Heart left ventricle (tissue), 13 donors: ENCODE measurements at regions not wholly inside any gene's neighbourhood (a gene's known extent, or its start where the extent isn't known, plus 50 kb on each side); places are given as distances from the start of the nearest gene placed in this dataset.

Experiments used
- CTCF ChIP-seq, 12 donors: fragments of 200-600 bp; sonication (generic) in 4 of 12; IDR thresholded peaks; one replicate each; pipeline versions ENCODE4 v1.5.0 to v1.8.0; 2018 to 2022; ENCODE audit warnings: antibody characterized with exemption in 12 of 12, mild to moderate bottlenecking in 5 of 12
- POLR2A ChIP-seq, 2 donors: fragments of 450-650 bp; IDR thresholded peaks; one replicate each; pipeline ENCODE4 v1.6.1; 2017; ENCODE audit warnings: antibody characterized with exemption in 2 of 2, mild to moderate bottlenecking in 2 of 2, moderate library complexity in 2 of 2
- donor health status: ischemic (EF 13 %, LVEDD 7.1; RV severe dilation, severe dysfunction).
- donor health status: DM: no; HTN: yes; CAD: no.
- donor health status: DM: no; HTN: no; CAD: no.
- donor health status: ischemic (EF 25% LVEDD 6.9; RV normal size, moderate dysfunction).
- donor health status: ischemic (EF 25% LVEDD 5.7; RV mildly dilated, moderate dysfunction).
- donor health status: ischemic (EF 35%, LVEDD 5.7; RV mildly dilated, moderate dysfunction).
- donor health status: nonischemic (EF 11% LVEDD 7.7; RV severe dilation, severe dysfunction).
- donor health status: DM: yes; HTN: yes; CAD: no.
- donor health status: PGD.
- donor health status: ischemic (EF 29% LVEDD 5.4; RV normal size, mild dysfunction).
- donor health status: nonischemic (EF 23%, LVEDD 6.1; RV moderate dilation, normal function).

GRCh38 chr3:135719449-135719848, 246.1 kb upstream of the PPP2R3A start:
- TF ChIP-seq POLR2A (IDR thresholded peaks at IDR 0.05), result no peak
- TF ChIP-seq CTCF (IDR thresholded peaks at IDR 0.05), result no peak
